B cell (primary cell): ENCODE measurements at regions not wholly inside any gene's neighbourhood (a gene's known extent, or its start where the extent isn't known, plus 50 kb on each side); places are given as distances from the start of the nearest gene placed in this dataset.

ENCODE experiments used
- ATAC-seq: fragments of 200-7000 bp; cut with Tn5 transposase; one replicate; pipeline ENCODE4 v1.10.0; 2021; ENCODE audit warnings: low read depth, mild to moderate bottlenecking, moderate number of reproducible peaks, moderate library complexity
- CTCF ChIA-PET: fragments of 350-600 bp; sonication (Branson Sonifier 250); formaldehyde crosslinking; loops from one replicate; lab custom pipeline; 2021; ENCODE audit warnings: antibody characterized with exemption, inconsistent platforms; lab: Charles Lee
- POLR2A ChIA-PET: fragments of 350-600 bp; sonication (Branson Sonifier 250); formaldehyde crosslinking; loops from one replicate; lab custom pipeline; 2021; ENCODE audit warnings: antibody characterized with exemption; lab: Charles Lee
- DNase-seq: peaks from one replicate; pipeline ENCODE4 v3.0.0; 2013
- H2AFZ ChIP-seq: 2 replicates; pipeline ENCODE4 v1.6.1; 2012; ENCODE audit warnings: mild to moderate bottlenecking, low read depth, low read length; ENCODE audit not compliant: insufficient read depth, poor library complexity, severe bottlenecking
- H3K27ac ChIP-seq, 2 donors: 1 replicate in 1 of 2; 2 replicates in 1 of 2; pipeline ENCODE4 v1.5.1; 2012 to 2013; ENCODE audit warnings: low read length in 2 of 2, mild to moderate bottlenecking in 2 of 2, moderate library complexity in 1 of 2
- H3K27me3 ChIP-seq, 4 experiments: fragments of 200-600 bp in 1 of 4; sonication (generic) in 1 of 4; replicated peaks in 1 of 4; 1 replicate in 2 of 4; 2 replicates in 2 of 4; pipeline versions ENCODE4 v1.6.1 to v1.7.0; 2013 to 2016; ENCODE audit warnings: low read length in 3 of 4, mild to moderate bottlenecking in 2 of 4, mixed read lengths in 1 of 4, moderate library complexity in 1 of 4; ENCODE audit not compliant: insufficient read depth in 4 of 4, control insufficient read depth in 3 of 4; ENCODE audit errors: control extremely low read depth in 1 of 4
- H3K36me3 ChIP-seq, 2 experiments: replicated peaks in 1 of 2; 1 replicate in 1 of 2; 2 replicates in 1 of 2; pipeline versions ENCODE4 v1.6.1 to v1.7.1; 2013; ENCODE audit warnings: low read length in 1 of 2; ENCODE audit not compliant: insufficient read depth in 2 of 2, control insufficient read depth in 1 of 2; ENCODE audit errors: control extremely low read depth in 1 of 2, extremely low read depth in 1 of 2
- H3K4me1 ChIP-seq, 2 donors: fragments of 200-600 bp in 1 of 2; sonication (generic) in 1 of 2; 1 replicate in 1 of 2; 2 replicates in 1 of 2; pipeline versions ENCODE4 v1.5.1 to v1.6.1; 2013 to 2017; ENCODE audit warnings: low read length in 2 of 2; ENCODE audit not compliant: control insufficient read depth in 2 of 2, insufficient read depth in 2 of 2
- H3K4me2 ChIP-seq: replicated peaks from 2 replicates; pipeline ENCODE3; 2012; ENCODE audit warnings: mild to moderate bottlenecking, low read depth, low read length; ENCODE audit not compliant: poor library complexity, severe bottlenecking
- H3K4me3 ChIP-seq, 5 experiments: fragments of 200-600 bp in 1 of 5; sonication (generic) in 1 of 5; 1 replicate in 3 of 5; 2 replicates in 2 of 5; pipeline versions ENCODE4 v1.5.1 to v1.7.0; 2011 to 2016; ENCODE audit warnings: low read length in 4 of 5, mild to moderate bottlenecking in 4 of 5, low read depth in 2 of 5, control low read depth in 1 of 5, moderate library complexity in 1 of 5; ENCODE audit not compliant: insufficient read depth in 1 of 5; ENCODE audit errors: control extremely low read depth in 1 of 5, extremely low read depth in 1 of 5
- H3K79me2 ChIP-seq: fragments of 200-600 bp; sonication (generic); one replicate; pipeline ENCODE4 v1.6.0; 2016; ENCODE audit warnings: low read length; ENCODE audit not compliant: control insufficient read depth, insufficient read depth
- H3K9ac ChIP-seq: fragments of 200-600 bp; sonication (generic); 2 replicates; pipeline ENCODE4 v1.6.1; 2017; ENCODE audit warnings: mild to moderate bottlenecking, low read length, moderate library complexity
- H3K9me3 ChIP-seq, 3 donors: one replicate each; pipeline versions ENCODE4 v1.6.1 to v1.7.1; 2013; ENCODE audit warnings: low read length in 2 of 3; ENCODE audit not compliant: control insufficient read depth in 2 of 3, insufficient read depth in 1 of 3; ENCODE audit errors: control extremely low read depth in 1 of 3
- H4K20me1 ChIP-seq: 2 replicates; pipeline ENCODE4 v1.6.0; 2012; ENCODE audit warnings: mild to moderate bottlenecking, low read length; ENCODE audit not compliant: insufficient read depth, control insufficient read depth, poor library complexity, severe bottlenecking
- H3K27ac Mint-ChIP-seq: one replicate; pipeline ENCODE4 v1.8.0; 2021; ENCODE audit warnings: mixed read lengths
- H3K27me3 Mint-ChIP-seq: one replicate; pipeline ENCODE4 v1.8.0; 2021; ENCODE audit warnings: mixed read lengths
- H3K4me1 Mint-ChIP-seq: one replicate; pipeline ENCODE4 v1.8.0; 2021; ENCODE audit warnings: mixed read lengths
- H3K4me3 Mint-ChIP-seq: one replicate; pipeline ENCODE4 v1.8.0; 2021; ENCODE audit warnings: mixed read lengths
- H3K9me3 Mint-ChIP-seq: one replicate; pipeline ENCODE4 v1.8.0; 2022; ENCODE audit warnings: mixed read lengths; ENCODE audit not compliant: insufficient read depth
- CTCF ChIP-seq: fragments of 200-600 bp; IDR thresholded peaks from one replicate; pipeline ENCODE4 v1.8.0; 2022; ENCODE audit warnings: antibody characterized with exemption, mild to moderate bottlenecking
- EZH2 ChIP-seq: IDR thresholded peaks from 2 replicates; pipeline ENCODE4 v1.6.1; 2012; ENCODE audit warnings: borderline replicate concordance, low read depth, mild to moderate bottlenecking, moderate library complexity, low read length; ENCODE audit not compliant: insufficient read depth, poor library complexity, severe bottlenecking
- WGBS: methylation state at CpG from one replicate; pipeline ENCODE4 v1.1.5; 2013; ENCODE audit warnings: missing lambda C conversion rate; ENCODE audit not compliant: insufficient coverage; 5-methylcytosine and 5-hydroxymethylcytosine counted together
- intact Hi-C: fragments of 100-400 bp; cut with micrococcal nuclease; formaldehyde crosslinking; loops from one replicate; pipeline ENCODE4 v1.10.0; 2022

GRCh38 chr21:16583556-16583955 is 853.8 kb downstream of the USP25 start:
- H3K9me3 ChIP-seq, result peaks cover 0 to 7% (median 0%) of the 10 kb centered on the region in 3 donors
- H4K20me1 ChIP-seq, result no peaks in the 10 kb centered on the region
- no peak overlapping the region for H3K27ac ChIP-seq
- H3K9ac ChIP-seq, result no peak overlapping the region
- Mint-ChIP-seq H3K4me3 (no peak overlapping the region), H3K4me1 (no peaks in the 10 kb centered on the region), H3K27me3 (no peaks in the 10 kb centered on the region), H3K9me3 (no peaks in the 10 kb centered on the region), H3K27ac (no peak overlapping the region)
- ChIA-PET POLR2A (no interaction called here), CTCF (no interaction called here)
- no peaks in the 10 kb centered on the region for H3K36me3 ChIP-seq
- no peaks in the 10 kb centered on the region for H3K4me1 ChIP-seq
- DNase-seq (no peak), ATAC-seq (no peak)
- H3K27me3 ChIP-seq, result no peaks in the 10 kb centered on the region
- H3K4me3 ChIP-seq, result no peak overlapping the region
- H3K79me2 ChIP-seq, result no peaks in the 10 kb centered on the region
- TF ChIP-seq CTCF (no peak), EZH2 (no peak)
- H3K4me2 ChIP-seq, result no peak overlapping the region
- WGBS, result no CpG with 5 or more reads among the region's 1 CpG
- H2AFZ ChIP-seq, result no peak overlapping the region
- intact Hi-C loops, result no loop called here

GRCh38 chr21:16584756-16585155 is 855.0 kb downstream of the USP25 start:
- no peaks in the 10 kb centered on the region for H4K20me1 ChIP-seq
- Mint-ChIP-seq H3K4me3 (no peak overlapping the region), H3K27ac (no peak overlapping the region), H3K4me1 (no peaks in the 10 kb centered on the region), H3K27me3 (no peaks in the 10 kb centered on the region), H3K9me3 (no peaks in the 10 kb centered on the region)
- H3K4me2 ChIP-seq, result no peak overlapping the region
- no peaks in the 10 kb centered on the region for H3K27me3 ChIP-seq
- no peak for TF ChIP-seq CTCF
- TF ChIP-seq EZH2, result no peak
- H2AFZ ChIP-seq, result no peak overlapping the region
- ATAC-seq (no peak), DNase-seq (no peak)
- CTCF ChIA-PET, result no interaction called here
- no peaks in the 10 kb centered on the region for H3K36me3 ChIP-seq
- no peaks in the 10 kb centered on the region for H3K79me2 ChIP-seq
- H3K9me3 ChIP-seq, result peaks cover 0 to 8% (median 0%) of the 10 kb centered on the region in 3 donors
- no peak overlapping the region for H3K4me3 ChIP-seq
- H3K9ac ChIP-seq, result no peak overlapping the region
- intact Hi-C loops, result no loop called here
- no peaks in the 10 kb centered on the region for H3K4me1 ChIP-seq
- H3K27ac ChIP-seq, result no peak overlapping the region
- POLR2A ChIA-PET, result no interaction called here
- WGBS, result no CpG with 5 or more reads among the region's 1 CpG
